ENCODE measurements at regions not wholly inside any gene's neighbourhood (a gene's known extent, or its start where the extent isn't known, plus 50 kb on each side); places are given as distances from the start of the nearest gene placed in this dataset.

- TF ChIP-seq CTCF (IDR thresholded peaks at IDR 0.05) (peak in 1 of 3 experiments; percentile 21), POLR2A (IDR thresholded peaks at IDR 0.05) (no peak)
Observed at GRCh38 chr4:129526812-129527211, 430.9 kb downstream of the C4orf33 start.

Measured in testis (tissue), 2 donors.